HG03575 (cell line): ENCODE measurements at regions not wholly inside any gene's neighbourhood (a gene's known extent, or its start where the extent isn't known, plus 50 kb on each side); places are given as distances from the start of the nearest gene placed in this dataset.

Experiments
- ATAC-seq: cut with Tn5 transposase; IDR thresholded peaks from one replicate; pipeline ENCODE4 v1.9.1; 2021; ENCODE audit not compliant: unreplicated experiment, insufficient number of reproducible peaks, low FRiP score; ENCODE audit errors: extremely low read depth

DNA sequence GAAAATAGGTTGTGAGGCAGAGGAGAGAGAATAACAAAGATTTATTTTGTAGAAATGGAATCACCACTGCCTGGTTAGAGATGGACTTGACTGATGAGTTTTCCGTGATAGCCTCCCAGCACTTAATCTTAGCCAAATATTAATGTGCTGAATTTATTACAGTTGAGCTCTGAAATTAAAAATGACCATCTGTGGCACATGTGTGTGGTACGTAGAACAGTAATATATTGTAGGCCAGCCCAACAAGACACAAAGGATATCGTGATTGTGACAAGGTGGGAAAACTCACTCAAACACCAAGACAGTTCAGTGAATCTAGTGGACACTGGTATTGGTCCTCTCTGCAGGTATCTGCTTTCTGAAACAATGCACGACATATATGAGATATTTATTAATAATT lies 119.4 kb downstream of the HAO1 start:
- ATAC-seq: no peak

- ATAC-seq: no peak
Observed at GRCh38 chr20:7822772-7823171, 117.5 kb downstream of the HAO1 start.

GRCh38 chr20:7828437-7828836 lies 111.8 kb downstream of the HAO1 start:
- no peak for ATAC-seq

GRCh38 chr20:7829031-7829430 lies 111.2 kb downstream of the HAO1 start:
- ATAC-seq: no peak

DNA sequence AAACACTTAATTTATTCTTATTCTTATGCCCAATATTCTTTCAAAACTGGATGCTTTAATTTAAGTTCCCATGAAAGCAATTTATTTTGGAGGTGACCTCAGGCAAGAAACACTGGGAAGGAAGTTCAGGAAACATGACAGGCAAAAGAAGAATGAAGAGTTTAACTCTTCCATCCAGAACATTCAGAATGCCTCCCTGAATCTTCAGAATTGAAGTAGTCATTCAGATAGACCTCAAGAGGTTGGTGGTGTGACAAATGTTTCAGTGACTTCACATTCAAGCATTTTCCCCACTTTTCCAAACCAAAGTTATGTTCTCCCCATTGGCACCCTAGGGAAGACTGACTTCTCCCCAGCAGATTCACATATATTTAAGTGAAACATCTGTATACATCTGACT lies 110.5 kb downstream of the HAO1 start:
- ATAC-seq: no peak
